HG02588 (cell line): ENCODE measurements at regions not wholly inside any gene's neighbourhood (a gene's known extent, or its start where the extent isn't known, plus 50 kb on each side); places are given as distances from the start of the nearest gene placed in this dataset.
"Not testable (repeated sequence)": the region's sequence is repeated elsewhere in the genome, so short reads cannot be mapped to it uniquely, and the experiment has no call there.

Source experiments
- ATAC-seq: cut with Tn5 transposase; IDR thresholded peaks from one replicate; pipeline ENCODE4 v1.9.1; 2021; ENCODE audit warnings: mild to moderate bottlenecking, moderate library complexity; ENCODE audit not compliant: unreplicated experiment

DNA sequence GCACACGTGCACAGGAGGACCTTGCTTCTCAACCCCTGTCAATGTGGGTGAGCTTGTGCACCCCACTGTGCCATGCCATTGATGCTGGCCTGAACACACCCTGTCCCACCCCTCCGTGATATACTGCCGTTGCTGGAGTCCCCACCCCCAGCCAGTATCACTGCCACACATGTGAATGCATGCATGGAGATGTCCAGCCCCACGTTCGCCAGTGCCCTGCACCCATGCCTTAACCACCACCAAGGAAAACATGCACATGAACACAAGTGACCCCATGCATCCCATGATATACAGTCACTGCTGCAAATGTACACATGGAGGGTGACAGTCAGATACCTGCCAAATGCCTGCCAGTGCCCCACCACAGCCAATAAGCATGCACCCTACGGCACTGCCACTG lies 692.5 kb upstream of the ZWINT start:
- no peak for ATAC-seq

GRCh38 chr10:57049096-57049495 lies 688.0 kb upstream of the ZWINT start:
- no peak for ATAC-seq

DNA sequence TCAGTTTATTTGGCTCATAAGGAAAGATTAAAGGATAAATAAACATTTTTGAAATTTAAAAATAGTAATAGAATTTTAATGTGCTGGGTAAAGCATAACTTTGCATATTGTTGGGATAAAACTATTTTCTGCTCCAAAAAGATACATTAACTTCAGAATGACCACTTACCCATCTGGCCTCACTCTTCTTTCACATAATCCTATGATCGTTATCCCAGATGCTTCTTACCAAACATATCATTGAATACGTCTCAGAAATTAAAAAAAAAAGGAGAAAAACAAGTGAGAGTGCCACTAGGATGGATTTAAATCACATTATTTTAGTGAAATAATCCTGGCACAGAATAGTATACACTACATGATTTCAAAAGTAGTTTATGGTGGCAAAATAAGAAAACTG lies 677.5 kb upstream of the ZWINT start:
- ATAC-seq, result no peak

- no peak for ATAC-seq
Observed at GRCh38 chr10:57035310-57035709, 674.3 kb upstream of the ZWINT start.

GRCh38 chr10:57032301-57032700 lies 671.2 kb upstream of the ZWINT start:
- ATAC-seq, result not testable (repeated sequence)

- ATAC-seq, result no peak
Observed at GRCh38 chr10:57031346-57031745, 670.3 kb upstream of the ZWINT start.

- ATAC-seq, result no peak
Observed at GRCh38 chr10:57026307-57026706, 665.2 kb upstream of the ZWINT start.

- no peak for ATAC-seq
Observed at GRCh38 chr10:57023626-57024025, 662.6 kb upstream of the ZWINT start.

GRCh38 chr10:57018452-57018851 lies 657.4 kb upstream of the ZWINT start:
- no peak for ATAC-seq

DNA sequence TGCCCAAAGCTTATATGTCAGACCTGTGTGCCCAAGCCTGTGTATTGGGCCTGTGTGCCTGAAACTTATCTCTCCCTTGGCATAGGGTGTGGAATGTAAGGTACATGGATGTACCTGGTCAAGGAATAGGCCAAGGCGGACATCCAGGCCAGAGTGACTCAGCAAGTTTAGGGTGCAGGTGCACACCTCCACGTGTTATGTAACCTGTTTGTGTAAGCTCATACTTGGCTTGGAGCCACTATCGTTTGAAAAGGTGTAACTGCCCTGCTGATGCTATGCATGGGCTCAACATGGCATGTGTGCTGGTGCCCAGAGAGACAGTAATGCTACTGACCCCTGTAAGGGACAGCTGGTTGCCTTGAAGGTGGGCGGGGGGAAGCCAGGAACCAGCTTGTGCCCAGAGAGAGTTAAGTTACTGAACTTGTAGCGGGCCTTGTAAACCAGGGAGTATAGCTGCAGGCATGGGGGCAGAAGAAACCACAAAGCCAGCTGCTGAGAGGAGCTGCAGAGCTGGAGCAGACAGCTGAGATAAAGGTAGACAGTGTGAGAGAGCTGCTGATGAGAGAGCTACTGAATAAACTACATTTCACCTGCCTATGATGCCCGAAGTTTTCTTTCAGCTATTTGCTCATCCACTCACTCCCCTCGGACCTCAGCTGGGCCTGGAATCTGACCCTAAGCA lies 656.4 kb upstream of the ZWINT start:
- no peak for ATAC-seq

DNA sequence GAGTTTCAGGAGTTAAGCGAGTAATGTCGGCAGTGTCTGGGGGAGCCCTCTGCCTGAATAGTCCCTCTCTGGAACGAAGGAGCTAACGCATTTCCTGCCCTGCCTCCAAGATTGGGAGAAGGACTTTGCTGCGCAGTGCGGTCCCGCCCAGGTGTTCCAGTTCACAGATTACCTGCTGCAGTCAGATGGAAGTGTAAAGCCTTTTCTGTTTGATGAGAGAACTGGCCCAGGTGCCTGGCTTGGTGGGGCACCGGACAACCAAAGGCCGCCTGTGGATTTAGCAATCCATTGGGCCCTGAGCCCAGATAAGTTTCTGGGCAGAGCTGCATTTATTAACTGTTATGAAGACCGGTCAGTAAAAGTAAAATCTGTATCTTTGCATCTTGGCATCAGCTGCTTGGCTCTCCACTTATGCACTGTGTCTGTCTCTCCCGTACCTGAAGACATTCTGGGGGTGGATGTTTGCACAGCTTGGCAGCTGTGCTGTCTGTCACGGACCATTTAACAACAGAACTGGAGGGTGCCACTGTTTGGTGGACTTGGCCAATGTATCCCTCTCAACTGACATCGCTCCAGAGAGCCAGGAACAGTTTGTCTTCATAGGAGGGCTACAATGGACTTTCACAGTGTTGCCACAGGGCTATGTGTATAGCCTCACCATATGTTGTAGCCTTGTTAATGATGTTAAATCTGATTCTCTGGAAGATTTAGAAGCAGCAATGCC lies 654.7 kb upstream of the ZWINT start:
- ATAC-seq, result no peak

GRCh38 chr10:57015187-57015586 lies 654.1 kb upstream of the ZWINT start:
- ATAC-seq, result no peak

GRCh38 chr10:57014758-57015157 lies 653.7 kb upstream of the ZWINT start:
- no peak for ATAC-seq

DNA sequence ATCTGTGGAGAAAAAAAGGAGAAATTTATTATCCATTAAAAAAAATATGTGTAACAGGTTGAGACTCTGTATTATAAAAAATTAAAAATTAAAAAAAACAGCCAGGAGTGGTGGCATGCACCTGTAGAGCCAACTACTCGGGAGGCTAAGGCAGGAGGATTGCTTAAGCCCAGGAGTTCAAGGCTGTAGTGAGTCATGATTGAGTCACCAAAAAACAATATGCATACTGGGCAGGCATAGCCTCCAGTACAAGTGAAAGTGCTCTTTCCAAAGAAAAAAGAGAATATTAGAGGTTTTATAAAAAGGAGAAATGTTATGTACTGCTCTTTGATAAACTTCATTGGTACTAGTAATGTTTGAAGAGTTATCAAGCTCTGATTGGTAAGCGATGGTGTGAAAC lies 647.1 kb upstream of the ZWINT start:
- ATAC-seq, result no peak

GRCh38 chr10:56991591-56992069 lies 630.6 kb upstream of the ZWINT start:
- no peak for ATAC-seq

GRCh38 chr10:56975513-56975912 lies 614.5 kb upstream of the ZWINT start:
- ATAC-seq, result no peak

- ATAC-seq, result no peak
Observed at GRCh38 chr10:56973766-56974165, 612.7 kb upstream of the ZWINT start.

DNA sequence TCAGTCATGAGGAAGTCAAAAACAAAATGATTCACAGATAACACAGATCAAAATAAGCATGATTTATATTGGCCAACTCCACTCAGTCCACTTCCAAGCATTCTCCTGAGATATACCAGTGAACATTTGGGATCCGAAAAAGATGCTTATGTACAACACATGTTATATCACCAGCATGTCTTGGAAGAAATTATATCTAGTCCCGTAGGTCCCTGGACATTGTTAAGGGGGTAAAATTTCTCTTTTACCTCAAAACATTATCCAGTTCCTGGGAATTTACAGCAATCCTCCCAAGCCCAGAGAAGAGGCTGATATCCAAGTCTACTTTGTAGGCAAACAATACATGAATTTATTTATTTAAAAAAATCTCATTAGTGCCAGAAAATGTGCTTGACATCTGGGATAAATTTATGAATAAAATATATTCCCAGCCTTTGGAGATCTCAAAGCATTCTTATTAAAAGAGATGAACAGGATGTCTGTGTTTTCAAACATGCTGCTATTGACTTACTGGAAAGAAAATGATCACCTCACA lies 582.2 kb upstream of the ZWINT start:
- no peak for ATAC-seq

GRCh38 chr10:56934515-56934914 lies 573.5 kb upstream of the ZWINT start:
- no peak for ATAC-seq

- no peak for ATAC-seq
Observed at GRCh38 chr10:56928714-56929113, 567.7 kb upstream of the ZWINT start.

DNA sequence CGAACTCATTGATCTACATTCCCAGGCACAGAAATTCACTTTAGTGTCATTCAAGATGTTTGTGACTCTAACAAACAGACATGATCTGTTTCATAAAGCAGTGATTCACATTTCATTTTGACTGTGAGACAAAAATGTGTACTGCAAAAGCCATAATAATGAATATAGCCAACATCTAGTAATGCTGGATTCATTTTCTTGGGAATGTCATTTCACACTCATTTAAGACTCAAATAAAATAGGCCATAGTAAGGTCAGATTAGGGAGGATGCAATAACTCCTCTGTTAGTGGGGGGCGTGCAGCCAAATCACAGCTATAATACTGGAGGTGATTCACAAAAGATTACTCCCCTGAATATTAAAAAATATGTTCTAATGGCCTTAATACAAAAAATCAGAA lies 566.6 kb upstream of the ZWINT start:
- no peak for ATAC-seq

- ATAC-seq, result no peak
Observed at GRCh38 chr10:56920601-56921261, 559.7 kb upstream of the ZWINT start.
